NCI-H2227 (cell line): ENCODE measurements at regions not wholly inside any gene's neighbourhood (a gene's known extent, or its start where the extent isn't known, plus 50 kb on each side); places are given as distances from the start of the nearest gene placed in this dataset.

Experiments used
- DNase-seq: peaks from one replicate; lab custom pipeline; 2025; ENCODE audit not compliant: unreplicated experiment; lab: John Stamatoyannopoulos, UW

GRCh38 chr1:218633238-218633988 is 288.3 kb downstream of the TGFB2 start:
- no peak for DNase-seq

- DNase-seq: no peak
These were observed 289.1 kb downstream of the TGFB2 start for GRCh38 chr1:218634212-218634611.

- DNase-seq: no peak
These were observed 291.4 kb downstream of the TGFB2 start for GRCh38 chr1:218636548-218636947.

- no peak for DNase-seq
These were observed 295.0 kb downstream of the TGFB2 start for GRCh38 chr1:218640173-218640572.

- DNase-seq: no peak
These were observed 297.2 kb downstream of the TGFB2 start for GRCh38 chr1:218642033-218642948.

GRCh38 chr1:218643281-218643680 is 298.1 kb downstream of the TGFB2 start:
- no peak for DNase-seq

- DNase-seq: no peak
These were observed 298.8 kb downstream of the TGFB2 start for GRCh38 chr1:218643926-218644325.

GRCh38 chr1:218646288-218646687 is 301.2 kb downstream of the TGFB2 start:
- DNase-seq: no peak

- DNase-seq: no peak
These were observed 311.3 kb downstream of the TGFB2 start for GRCh38 chr1:218656301-218657037.

GRCh38 chr1:218658269-218658668 is 313.1 kb downstream of the TGFB2 start:
- no peak for DNase-seq

- no peak for DNase-seq
These were observed 313.8 kb downstream of the TGFB2 start for GRCh38 chr1:218658899-218659298.

GRCh38 chr1:218659911-218660677 is 315.0 kb downstream of the TGFB2 start:
- DNase-seq: no peak

- no peak for DNase-seq
These were observed 315.5 kb downstream of the TGFB2 start for GRCh38 chr1:218660678-218661053.

- no peak for DNase-seq
These were observed 316.3 kb downstream of the TGFB2 start for GRCh38 chr1:218661411-218661810.

- no peak for DNase-seq
These were observed 319.4 kb downstream of the TGFB2 start for GRCh38 chr1:218664385-218665170.

- no peak for DNase-seq
These were observed 320.1 kb downstream of the TGFB2 start for GRCh38 chr1:218665221-218665620.

- DNase-seq: no peak
These were observed 321.1 kb downstream of the TGFB2 start for GRCh38 chr1:218666263-218666662.

- no peak for DNase-seq
These were observed 322.8 kb downstream of the TGFB2 start for GRCh38 chr1:218667781-218668516.

GRCh38 chr1:218669431-218669830 is 324.3 kb downstream of the TGFB2 start:
- no peak for DNase-seq
